Gastrocnemius medialis (tissue), 4 donors: ENCODE measurements at regions not wholly inside any gene's neighbourhood (a gene's known extent, or its start where the extent isn't known, plus 50 kb on each side); places are given as distances from the start of the nearest gene placed in this dataset.

ENCODE experiments used
- CTCF ChIP-seq, 5 experiments: fragments of 450-650 bp in 3 of 5; fragments of 200-600 bp in 2 of 5; sonication (generic) in 2 of 5; IDR thresholded peaks in 4 of 5; conservative IDR thresholded peaks in 1 of 5; 1 replicate in 4 of 5; 2 replicates in 1 of 5; pipeline ENCODE4 v1.5.1; 2016 to 2019; ENCODE audit warnings: antibody characterized with exemption in 5 of 5, mild to moderate bottlenecking in 3 of 5, moderate library complexity in 3 of 5
- POLR2A ChIP-seq, 2 donors: fragments of 450-650 bp; IDR thresholded peaks; one replicate each; pipeline ENCODE4 v1.6.1; 2017; ENCODE audit warnings: antibody characterized with exemption in 2 of 2, mild to moderate bottlenecking in 2 of 2, moderate library complexity in 2 of 2

GRCh38 chr1:218049641-218050040 is 235.5 kb upstream of the RRP15 start:
- no peak for TF ChIP-seq CTCF (IDR thresholded peaks at IDR 0.05 in 4 of 5, conservative IDR thresholded peaks at IDR 0.05 in 1 of 5)
- no peak for TF ChIP-seq POLR2A (IDR thresholded peaks at IDR 0.05)
